ENCODE measurements at regions not wholly inside any gene's neighbourhood (a gene's known extent, or its start where the extent isn't known, plus 50 kb on each side); places are given as distances from the start of the nearest gene placed in this dataset.

GRCh38 chr18:72444798-72445155 is 99.4 kb downstream of the CBLN2 start:
- no peak for DNase-seq (ENCODE audit: extremely low spot score)
- ChIA-PET POLR2A (no interaction called here), CTCF (no interaction called here)
- no peak for TF ChIP-seq CTCF (IDR thresholded peaks at IDR 0.05; ENCODE audit: control extremely low read depth, extremely low read depth, low read depth, missing control alignments)

DNA sequence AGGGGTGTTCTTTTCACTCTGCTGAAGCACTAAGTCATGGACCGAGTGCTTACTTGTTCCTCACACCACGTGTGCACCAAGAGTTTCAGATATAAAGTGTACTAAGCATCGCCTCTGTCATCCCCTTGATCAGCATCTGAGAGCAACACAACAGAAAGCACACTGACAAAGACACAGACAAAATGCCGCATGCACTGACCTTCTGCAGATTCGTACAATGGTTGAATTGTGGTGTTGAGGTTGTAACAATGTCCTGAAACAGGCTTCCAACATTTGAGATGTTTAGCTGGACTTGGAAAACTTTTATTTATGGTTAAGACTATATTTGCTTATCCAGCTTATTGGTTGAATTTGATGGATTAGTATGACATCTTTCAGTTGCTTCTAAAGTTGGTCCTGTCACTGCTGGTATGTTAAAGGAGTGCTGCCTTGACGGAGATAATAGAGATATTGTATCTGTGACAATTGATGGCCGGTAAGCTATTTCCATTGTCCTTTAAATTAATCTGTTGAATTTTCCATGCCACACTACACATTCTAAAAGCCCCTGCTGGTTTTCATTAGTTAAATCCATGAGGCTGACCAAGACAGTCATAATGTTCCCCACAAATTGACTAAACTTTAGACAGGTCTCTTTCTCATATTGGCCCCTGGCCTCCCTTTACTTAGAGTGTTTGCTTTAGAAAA is 99.9 kb downstream of the CBLN2 start:
- TF ChIP-seq CTCF (IDR thresholded peaks at IDR 0.05; ENCODE audit: control extremely low read depth, extremely low read depth, low read depth, missing control alignments) = no peak
- CTCF ChIA-PET = no interaction called here
- POLR2A ChIA-PET = no interaction called here
- DNase-seq (ENCODE audit: extremely low spot score) = no peak

DNA sequence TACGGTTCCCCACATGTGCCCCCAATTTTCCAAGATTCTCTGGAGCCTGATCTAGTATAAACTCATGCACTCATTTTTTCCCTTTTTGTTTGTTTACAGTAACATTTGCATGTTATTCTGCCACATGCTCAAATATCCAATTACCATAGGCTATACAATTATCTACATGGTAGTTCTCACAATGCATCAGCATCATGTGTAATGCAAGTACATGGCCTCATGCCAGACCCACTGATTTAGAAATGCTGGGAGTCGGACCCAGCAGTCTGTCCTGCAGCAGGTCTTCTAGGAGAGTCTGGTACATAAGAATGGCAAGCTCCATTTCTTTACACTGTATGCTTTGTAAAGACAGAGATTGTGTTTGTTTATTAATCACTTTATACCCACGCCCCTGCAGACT is 107.7 kb downstream of the CBLN2 start:
- no peak for DNase-seq (ENCODE audit: extremely low spot score)
- no peak for TF ChIP-seq CTCF (IDR thresholded peaks at IDR 0.05; ENCODE audit: control extremely low read depth, extremely low read depth, low read depth, missing control alignments)
- ChIA-PET POLR2A (no interaction called here), CTCF (interaction anchor here (0.5 kb wide), 1 partner anchor 1755 kb away, joined by 3 read pairs; no protein-coding TSS in a partner anchor)

- CTCF ChIA-PET = no interaction called here
- no peak for DNase-seq (ENCODE audit: extremely low spot score)
- TF ChIP-seq CTCF (IDR thresholded peaks at IDR 0.05; ENCODE audit: control extremely low read depth, extremely low read depth, low read depth, missing control alignments) = no peak
- POLR2A ChIA-PET = no interaction called here
Measured at GRCh38 chr18:72433756-72434155, 110.4 kb downstream of the CBLN2 start.

DNA sequence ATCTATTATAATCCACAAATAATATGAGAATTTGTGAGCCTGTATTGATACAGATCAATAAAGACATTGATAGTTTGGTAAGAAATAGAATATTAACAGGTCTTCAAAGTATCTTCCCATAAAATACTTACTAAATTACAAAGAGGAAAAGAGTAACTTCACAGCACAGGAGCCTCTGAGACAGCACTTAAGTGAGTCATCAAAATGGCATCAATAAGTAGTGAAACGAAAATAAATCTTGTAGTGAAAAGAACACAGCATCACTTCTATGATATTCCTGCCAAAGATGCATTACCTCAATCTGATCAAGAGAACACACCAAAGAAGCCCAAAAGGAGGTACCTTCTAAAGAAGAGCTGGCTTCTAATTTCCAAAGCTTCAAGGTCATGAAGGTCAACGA is 116.4 kb downstream of the CBLN2 start:
- POLR2A ChIA-PET = no interaction called here
- no peak for TF ChIP-seq CTCF (IDR thresholded peaks at IDR 0.05; ENCODE audit: control extremely low read depth, extremely low read depth, low read depth, missing control alignments)

DNA sequence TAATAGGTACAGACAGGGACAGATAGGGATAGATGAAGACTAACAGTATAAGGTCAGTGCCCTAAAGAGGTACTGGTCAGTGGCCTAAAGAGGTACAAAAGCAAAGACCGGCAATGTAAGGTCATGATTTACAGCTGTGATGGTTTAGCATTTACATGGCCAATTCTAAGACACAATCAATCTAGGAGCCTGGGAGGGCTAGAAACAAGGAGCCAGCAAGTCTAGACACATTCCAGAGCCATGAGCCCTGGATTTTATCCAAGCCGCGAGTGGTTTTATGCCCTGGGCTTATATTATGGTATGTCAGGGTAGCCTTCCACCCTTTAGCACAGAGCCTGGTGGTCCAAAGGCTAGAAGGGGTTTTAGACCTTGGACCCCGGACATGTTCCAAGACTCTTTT is 124.2 kb downstream of the CBLN2 start:
- no peak for TF ChIP-seq CTCF (IDR thresholded peaks at IDR 0.05; ENCODE audit: control extremely low read depth, extremely low read depth, low read depth, missing control alignments)
- ChIA-PET POLR2A (no interaction called here), CTCF (interaction anchor here (0.7 to 1.3 kb wide), 2 partner anchors 8 to 39 kb away, joined by 3 read pairs; no protein-coding TSS in a partner anchor)
- no peak for DNase-seq (ENCODE audit: extremely low spot score)

More for the DNA sequence above, 116.4 kb downstream of the CBLN2 start:
- CTCF ChIA-PET = interaction anchor here (0.9 kb wide), 1 partner anchor 49 kb away, joined by 3 read pairs; no protein-coding TSS in a partner anchor
- no peak for DNase-seq (ENCODE audit: extremely low spot score)

Data from GM10248 (cell line).